GM19324 (cell line): ENCODE measurements at regions not wholly inside any gene's neighbourhood (a gene's known extent, or its start where the extent isn't known, plus 50 kb on each side); places are given as distances from the start of the nearest gene placed in this dataset.
"Not testable (repeated sequence)": the region's sequence is repeated elsewhere in the genome, so short reads cannot be mapped to it uniquely, and the experiment has no call there.

Experiments used
- ATAC-seq: cut with Tn5 transposase; IDR thresholded peaks from one replicate; pipeline ENCODE4 v1.9.1; 2021; ENCODE audit warnings: mild to moderate bottlenecking, moderate library complexity; ENCODE audit not compliant: unreplicated experiment, low FRiP score

DNA sequence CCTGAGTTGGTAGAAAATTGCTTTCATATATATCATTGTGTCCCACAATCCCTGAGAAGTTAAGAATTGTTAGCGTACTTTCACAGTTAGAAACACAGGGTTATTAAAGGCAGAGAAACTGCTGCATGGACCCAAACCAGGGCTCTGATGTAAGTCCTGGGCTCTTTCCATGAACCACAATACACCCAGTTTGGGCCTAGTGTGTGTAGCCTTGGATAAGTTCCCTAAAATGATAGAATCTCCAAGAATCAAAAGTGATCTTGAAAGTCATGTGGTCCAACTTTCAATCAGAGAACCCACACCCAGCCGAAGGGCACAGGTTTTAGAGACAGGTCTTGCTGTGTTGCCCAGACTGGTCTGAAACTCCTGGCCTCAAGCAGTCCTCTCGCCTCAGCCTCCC lies 257.8 kb upstream of the KLF3 start:
- ATAC-seq = no peak

GRCh38 chr4:38409852-38410251 lies 254.1 kb upstream of the KLF3 start:
- ATAC-seq = no peak

DNA sequence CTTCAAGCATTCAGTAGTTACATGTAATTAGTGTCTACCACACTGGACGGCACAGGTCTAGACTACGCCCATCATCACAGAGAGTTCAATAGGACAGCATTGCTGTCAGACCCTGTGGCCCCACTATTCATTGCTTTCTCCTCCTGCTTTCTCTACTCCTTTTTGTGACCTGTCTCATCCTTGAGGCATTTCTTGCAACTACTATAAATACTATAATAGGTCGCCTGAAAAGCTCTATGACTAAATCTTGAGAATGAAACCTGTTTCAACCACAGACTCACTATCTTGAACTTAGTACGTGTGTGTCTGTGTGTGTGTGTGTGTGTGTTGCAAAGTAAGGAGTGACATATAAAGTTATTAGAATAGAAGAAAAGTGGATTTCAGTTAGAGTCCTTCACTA lies 252.9 kb upstream of the KLF3 start:
- no peak for ATAC-seq

- ATAC-seq = no peak
These were observed 251.9 kb upstream of the KLF3 start for GRCh38 chr4:38411981-38412536.

DNA sequence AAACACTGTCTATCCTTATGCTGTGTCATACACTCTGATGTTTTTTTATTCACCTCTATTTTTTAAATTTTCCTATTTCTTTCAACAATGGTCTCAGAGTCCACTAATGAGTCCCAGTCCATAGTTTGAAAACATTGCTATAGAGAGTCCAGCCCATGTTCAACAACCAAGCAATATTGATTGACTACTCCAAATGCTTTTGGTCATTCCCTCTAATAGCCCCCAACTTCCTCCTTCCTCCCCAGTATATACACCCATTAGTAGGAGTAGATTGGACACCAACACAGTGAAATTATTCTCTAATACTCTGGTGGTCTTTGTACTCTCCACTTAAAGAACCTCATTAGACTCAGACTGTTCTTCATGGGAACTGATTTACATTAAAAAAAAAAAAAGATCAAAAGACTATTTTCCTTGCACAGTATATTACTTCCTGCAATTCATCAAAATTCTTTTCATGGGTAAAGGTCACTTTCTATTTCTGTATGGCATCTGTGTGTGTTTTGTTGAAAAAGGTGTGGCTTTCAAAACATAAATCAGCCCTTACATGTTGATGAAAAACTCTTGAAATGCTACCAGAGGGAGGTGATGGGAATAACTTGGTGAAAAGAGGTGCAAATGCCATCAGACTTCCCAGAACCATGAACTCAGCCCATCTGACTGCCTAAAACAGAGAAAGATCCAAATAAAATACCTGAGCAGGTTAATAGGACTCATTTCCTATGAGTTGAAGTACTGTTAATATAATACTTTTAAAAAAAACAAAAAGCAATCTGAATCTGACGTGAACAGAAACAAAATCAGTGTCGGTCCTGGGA lies 250.3 kb upstream of the KLF3 start:
- no peak for ATAC-seq

- ATAC-seq = no peak
These were observed 249.6 kb upstream of the KLF3 start for GRCh38 chr4:38414410-38414809.

DNA sequence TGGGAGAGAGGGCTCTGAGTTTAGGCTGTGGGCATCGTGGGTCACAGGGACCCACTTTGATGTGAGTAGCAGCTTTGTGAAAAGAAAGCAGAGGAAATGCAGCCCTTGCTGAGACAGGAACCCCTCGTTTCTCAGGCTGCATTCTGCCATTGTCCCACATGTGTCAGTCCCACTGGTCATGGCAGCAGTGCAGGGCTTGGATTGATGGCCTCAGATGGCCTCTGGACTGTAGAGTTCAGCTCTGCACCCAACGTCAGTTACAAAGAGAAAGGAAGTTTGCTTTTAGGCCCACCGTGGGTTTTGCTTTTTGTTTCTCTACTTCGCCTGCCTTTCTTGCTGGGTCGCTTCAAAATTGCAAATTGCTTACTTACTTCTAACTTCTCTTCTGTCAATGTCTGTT lies 248.3 kb upstream of the KLF3 start:
- no peak for ATAC-seq

DNA sequence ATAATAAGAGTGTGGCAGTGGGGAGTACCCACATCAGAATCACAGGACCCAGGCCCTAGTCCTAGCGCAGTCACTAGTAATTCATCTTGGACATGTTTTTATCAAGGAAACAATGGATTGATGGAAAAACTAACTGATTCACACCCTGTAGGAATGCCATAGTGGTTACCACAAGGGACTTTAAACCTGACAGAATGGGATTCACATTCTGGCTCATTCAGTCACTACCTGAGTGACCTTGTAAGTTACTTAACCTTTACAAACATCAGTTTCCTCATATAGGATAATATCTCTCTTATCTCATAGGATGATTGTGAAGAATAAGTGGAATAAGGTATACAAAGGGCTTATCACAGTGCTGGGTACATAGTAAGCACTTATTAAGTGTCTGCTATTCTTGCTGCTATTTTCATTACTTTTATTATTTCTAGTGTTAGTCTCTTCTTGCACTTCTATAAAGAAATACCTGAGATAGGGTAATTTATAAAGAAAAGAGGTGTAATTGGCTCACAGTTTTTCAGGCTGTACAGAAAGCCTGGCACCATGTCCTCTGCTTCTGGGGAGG lies 247.5 kb upstream of the KLF3 start:
- ATAC-seq = no peak

- ATAC-seq = not testable (repeated sequence)
These were observed 243.7 kb upstream of the KLF3 start for GRCh38 chr4:38420254-38420653.

GRCh38 chr4:38422850-38423249 lies 241.1 kb upstream of the KLF3 start:
- ATAC-seq = no peak

- ATAC-seq = no peak
These were observed 239.7 kb upstream of the KLF3 start for GRCh38 chr4:38424151-38424871.

DNA sequence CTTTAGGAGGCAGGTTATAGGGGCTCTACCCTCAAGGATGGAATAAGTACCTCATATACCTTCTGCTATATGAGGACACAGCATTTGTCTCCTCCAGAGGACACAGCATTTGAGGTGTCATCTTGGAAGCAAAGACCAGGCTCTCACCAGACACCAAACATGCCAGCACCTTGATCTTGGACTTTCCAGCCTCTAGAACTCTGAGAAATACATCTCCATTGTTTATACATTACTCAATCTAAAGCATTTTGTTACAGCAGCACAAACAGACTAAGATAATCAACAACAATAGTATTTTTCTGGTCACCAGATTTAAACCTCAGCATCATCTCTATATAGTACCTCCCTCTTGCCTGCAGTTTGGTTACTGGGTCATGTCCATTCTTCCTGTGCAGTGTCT lies 237.5 kb upstream of the KLF3 start:
- no peak for ATAC-seq

GRCh38 chr4:38430841-38431240 lies 233.2 kb upstream of the KLF3 start:
- ATAC-seq = no peak

DNA sequence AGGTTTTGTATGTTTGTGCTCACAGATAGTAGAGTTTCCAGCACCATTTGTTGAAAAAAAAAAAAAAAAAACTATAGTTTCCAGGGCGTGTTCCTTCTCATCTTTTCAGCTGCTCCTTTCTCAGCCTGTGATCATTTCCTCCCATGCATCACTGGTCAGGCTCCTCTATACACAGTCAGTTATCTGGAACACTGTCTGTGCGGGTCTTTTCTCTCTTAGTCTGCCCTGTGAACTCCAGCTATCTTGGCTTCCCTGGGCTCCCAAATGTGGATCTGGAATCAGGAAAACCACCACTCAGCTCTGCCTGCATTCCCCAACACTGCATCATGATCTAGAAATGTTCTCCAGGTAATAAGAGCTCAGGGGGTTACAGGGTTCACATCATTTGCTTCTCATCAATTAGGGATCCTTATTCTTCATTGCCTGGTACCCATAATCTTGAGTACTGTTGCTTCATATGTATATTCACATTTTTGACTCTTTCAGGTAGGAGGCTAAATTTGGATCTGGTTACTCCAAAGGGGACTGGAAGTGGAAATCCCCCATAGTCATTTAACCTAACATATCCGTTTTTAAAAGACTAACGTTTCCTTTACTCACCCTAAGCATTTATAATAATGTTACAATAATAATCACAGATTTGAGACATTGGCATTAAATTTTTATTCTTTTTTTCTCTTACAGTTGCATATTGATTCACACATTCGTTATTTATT lies 221.8 kb upstream of the KLF3 start:
- no peak for ATAC-seq

DNA sequence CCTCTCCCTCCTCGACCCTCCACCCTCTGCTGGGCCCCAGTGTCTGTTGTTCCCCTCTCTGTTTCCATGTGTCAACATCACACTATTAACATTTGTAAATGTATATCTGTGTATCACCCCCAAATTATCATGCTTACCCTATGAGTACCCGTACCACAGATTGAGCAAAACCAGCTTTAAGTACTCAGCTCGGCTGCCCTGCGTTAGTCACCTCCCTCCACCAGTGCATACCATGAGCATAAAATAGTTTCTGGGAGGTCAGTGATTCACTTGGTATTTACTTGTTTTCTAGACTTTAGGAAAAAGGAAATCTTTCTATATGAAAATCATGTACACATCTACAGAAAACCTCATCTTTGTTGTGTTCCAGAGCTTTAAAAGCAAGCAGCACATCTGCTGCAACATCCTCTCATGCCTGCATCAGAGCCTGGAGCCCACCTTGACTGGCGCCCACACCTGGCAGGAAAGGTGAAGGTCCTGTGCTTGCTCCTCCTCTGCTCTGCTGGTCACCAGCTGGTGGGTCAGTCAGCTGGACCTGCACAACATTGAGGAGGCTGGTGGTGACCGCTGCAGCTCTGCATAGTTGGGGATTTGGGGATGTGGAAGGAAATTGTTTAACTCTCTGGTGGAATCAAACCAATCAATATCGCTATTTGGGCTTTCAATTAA lies 214.4 kb upstream of the KLF3 start:
- no peak for ATAC-seq

DNA sequence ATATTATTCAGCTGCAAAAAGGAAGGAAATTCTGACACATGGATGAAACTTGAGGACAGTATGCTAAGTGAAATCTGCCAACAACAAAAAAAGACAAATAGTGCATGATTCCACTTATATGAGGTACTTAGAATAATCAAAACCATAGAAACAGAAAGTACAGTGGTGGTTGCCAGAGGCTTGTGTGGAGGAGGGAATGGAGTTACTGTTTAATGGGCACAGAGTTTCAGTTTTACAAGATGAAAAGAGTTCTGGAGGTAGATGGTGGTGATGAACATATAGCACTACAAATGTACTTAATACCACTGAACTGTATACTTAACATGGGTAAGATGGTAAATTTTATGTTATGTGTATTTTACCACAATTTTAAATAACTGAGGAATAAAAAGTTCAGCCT lies 212.0 kb upstream of the KLF3 start:
- no peak for ATAC-seq

- no peak for ATAC-seq
These were observed 211.5 kb upstream of the KLF3 start for GRCh38 chr4:38452542-38452941.

GRCh38 chr4:38453253-38453881 lies 210.6 kb upstream of the KLF3 start:
- no peak for ATAC-seq

GRCh38 chr4:38454284-38454683 lies 209.7 kb upstream of the KLF3 start:
- no peak for ATAC-seq
